BE2C (cell line): ENCODE measurements at regions not wholly inside any gene's neighbourhood (a gene's known extent, or its start where the extent isn't known, plus 50 kb on each side); places are given as distances from the start of the nearest gene placed in this dataset.

Experiments used
- DNase-seq: peaks from one replicate; pipeline ENCODE4 v3.0.0-alpha.2; 2020
- H3K27me3 ChIP-seq: fragments of 250-450 bp; sonication (Bioruptor Pico); 2 replicates; pipeline ENCODE4 v1.5.1; 2020; ENCODE audit warnings: mild to moderate bottlenecking
- H3K36me3 ChIP-seq: fragments of 250-450 bp; sonication (Bioruptor Pico); 2 replicates; pipeline ENCODE4 v1.5.1; 2020; ENCODE audit warnings: mild to moderate bottlenecking
- H3K4me1 ChIP-seq: fragments of 250-450 bp; sonication (Bioruptor Pico); 2 replicates; pipeline ENCODE4 v1.5.1; 2020
- H3K4me3 ChIP-seq: 2 replicates; pipeline ENCODE4 v1.5.1; 2011; ENCODE audit warnings: low read depth, low read length
- H3K9me3 ChIP-seq: fragments of 250-450 bp; sonication (Bioruptor Pico); 2 replicates; pipeline ENCODE4 v1.5.1; 2020
- TF ChIP-seq, protein P1 (sequence below): IDR thresholded peaks from 2 replicates; pipeline ENCODE4 v1.5.1; 2012; ENCODE audit warnings: mild to moderate bottlenecking, low read depth, low read length

DNA sequence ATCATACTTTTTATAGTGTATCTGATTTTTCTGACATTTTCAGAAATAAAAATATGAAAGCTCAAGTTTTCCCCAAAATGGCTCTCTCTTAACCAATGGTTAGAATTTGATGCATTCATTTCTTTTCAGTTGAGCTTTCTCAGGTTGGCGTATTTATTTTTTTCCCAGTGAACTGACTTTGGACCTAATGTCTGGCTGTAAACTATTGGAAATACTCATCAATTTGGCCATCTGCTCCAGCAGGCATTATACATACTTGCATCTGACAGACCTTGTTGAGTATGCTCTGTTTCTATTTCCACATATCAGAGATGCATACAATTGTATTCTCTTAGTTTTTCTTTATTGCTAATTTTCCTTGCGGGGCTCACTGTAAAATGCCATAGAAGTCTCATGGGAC, 1374.8 kb upstream of the MAP3K7 start:
- DNase-seq = no peak
- peaks cover 2% of the 10 kb centered on the region; the same call in 1 of the 2 replicates for H3K9me3 ChIP-seq
- TF ChIP-seq, protein P1, sequence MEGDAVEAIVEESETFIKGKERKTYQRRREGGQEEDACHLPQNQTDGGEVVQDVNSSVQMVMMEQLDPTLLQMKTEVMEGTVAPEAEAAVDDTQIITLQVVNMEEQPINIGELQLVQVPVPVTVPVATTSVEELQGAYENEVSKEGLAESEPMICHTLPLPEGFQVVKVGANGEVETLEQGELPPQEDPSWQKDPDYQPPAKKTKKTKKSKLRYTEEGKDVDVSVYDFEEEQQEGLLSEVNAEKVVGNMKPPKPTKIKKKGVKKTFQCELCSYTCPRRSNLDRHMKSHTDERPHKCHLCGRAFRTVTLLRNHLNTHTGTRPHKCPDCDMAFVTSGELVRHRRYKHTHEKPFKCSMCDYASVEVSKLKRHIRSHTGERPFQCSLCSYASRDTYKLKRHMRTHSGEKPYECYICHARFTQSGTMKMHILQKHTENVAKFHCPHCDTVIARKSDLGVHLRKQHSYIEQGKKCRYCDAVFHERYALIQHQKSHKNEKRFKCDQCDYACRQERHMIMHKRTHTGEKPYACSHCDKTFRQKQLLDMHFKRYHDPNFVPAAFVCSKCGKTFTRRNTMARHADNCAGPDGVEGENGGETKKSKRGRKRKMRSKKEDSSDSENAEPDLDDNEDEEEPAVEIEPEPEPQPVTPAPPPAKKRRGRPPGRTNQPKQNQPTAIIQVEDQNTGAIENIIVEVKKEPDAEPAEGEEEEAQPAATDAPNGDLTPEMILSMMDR = no peak

DNA sequence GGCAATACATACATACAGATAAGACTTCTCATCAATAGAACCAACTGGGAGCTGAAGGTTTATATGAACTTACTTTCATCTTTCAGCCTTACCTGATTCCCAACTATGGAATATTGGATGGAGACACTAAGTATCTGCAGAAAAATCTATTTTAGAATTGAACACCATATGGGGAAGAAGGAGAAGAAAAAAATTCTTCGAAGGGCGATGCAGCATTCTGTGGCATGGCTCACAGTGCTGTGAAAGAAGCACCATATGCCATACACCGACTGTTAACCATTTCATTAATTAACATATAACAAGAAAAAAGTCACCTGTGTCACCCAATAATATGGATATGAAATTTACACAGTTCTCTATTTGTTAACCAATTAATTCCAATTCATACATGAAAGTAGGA, 1374.4 kb upstream of the MAP3K7 start:
- no peak overlapping the region for H3K4me3 ChIP-seq

More for the DNA sequence above, 1374.8 kb upstream of the MAP3K7 start:
- Histone ChIP-seq H3K36me3 (no peaks in the 10 kb centered on the region), H3K27me3 (no peaks in the 10 kb centered on the region), H3K4me3 (no peak overlapping the region), H3K4me1 (peaks cover 5% of the 10 kb centered on the region)

GRCh38 chr6:91941838-91942237, 1355.0 kb upstream of the MAP3K7 start:
- no peaks in the 10 kb centered on the region for H3K4me1 ChIP-seq

More for the DNA sequence above, 1374.4 kb upstream of the MAP3K7 start:
- DNase-seq = no peak
- TF ChIP-seq, protein P1 = no peak
- no peaks in the 10 kb centered on the region for H3K27me3 ChIP-seq
- H3K9me3 ChIP-seq = no peaks in the 10 kb centered on the region
- H3K36me3 ChIP-seq = no peaks in the 10 kb centered on the region
- H3K4me1 ChIP-seq = peaks cover 5% of the 10 kb centered on the region

DNA sequence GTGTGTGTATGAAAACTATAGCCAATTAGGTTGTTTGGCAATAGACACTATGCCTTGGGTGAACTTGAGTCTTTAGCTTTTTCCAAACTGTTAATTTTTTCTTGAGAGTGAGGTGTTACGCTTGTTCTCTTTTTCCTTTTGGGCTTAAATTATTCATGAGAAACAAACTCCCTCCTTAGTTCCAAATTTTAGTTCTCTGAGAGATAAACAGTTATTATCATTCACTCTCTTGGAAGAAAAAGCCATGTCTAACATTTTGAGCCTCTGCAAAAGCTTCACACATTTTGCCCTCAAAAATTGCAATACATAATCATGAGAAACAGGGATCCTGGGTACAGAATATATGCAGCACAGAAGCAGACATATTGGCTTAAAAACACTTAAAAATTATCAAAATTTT, 1353.9 kb upstream of the MAP3K7 start:
- TF ChIP-seq, protein P1 = no peak
- no peak for DNase-seq
- Histone ChIP-seq H3K36me3 (no peaks in the 10 kb centered on the region), H3K4me1 (no peaks in the 10 kb centered on the region), H3K4me3 (no peak overlapping the region), H3K9me3 (no peaks in the 10 kb centered on the region), H3K27me3 (no peaks in the 10 kb centered on the region)

More at GRCh38 chr6:91941838-91942237, 1355.0 kb upstream of the MAP3K7 start:
- TF ChIP-seq, protein P1 = no peak
- no peak overlapping the region for H3K4me3 ChIP-seq
- no peaks in the 10 kb centered on the region for H3K9me3 ChIP-seq
- H3K27me3 ChIP-seq = no peaks in the 10 kb centered on the region
- no peaks in the 10 kb centered on the region for H3K36me3 ChIP-seq
- DNase-seq = no peak

DNA sequence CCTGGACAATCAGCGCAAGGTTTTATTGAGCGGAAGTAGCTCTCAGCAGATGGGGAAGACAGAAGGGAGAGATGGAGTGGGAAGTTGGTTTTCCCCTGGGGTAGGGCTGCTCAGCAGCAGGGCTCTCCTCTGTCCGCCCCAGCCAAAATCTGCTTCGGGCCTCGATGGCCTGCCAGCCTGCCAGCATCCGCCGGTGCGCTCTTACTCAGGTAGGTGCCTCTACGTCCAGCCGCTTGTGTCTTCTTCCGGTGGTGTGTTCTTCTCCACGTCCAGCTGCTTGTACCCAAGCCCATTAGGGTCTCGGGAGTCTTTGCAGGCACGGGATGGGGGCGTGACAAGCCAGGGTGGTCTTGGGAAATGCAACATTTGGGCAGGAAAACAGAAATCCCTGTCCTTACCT, 1340.0 kb upstream of the MAP3K7 start:
- Histone ChIP-seq H3K4me1 (no peaks in the 10 kb centered on the region), H3K9me3 (no peaks in the 10 kb centered on the region), H3K36me3 (no peaks in the 10 kb centered on the region), H3K27me3 (no peaks in the 10 kb centered on the region), H3K4me3 (no peak overlapping the region)
- TF ChIP-seq, protein P1 = no peak
- no peak for DNase-seq

DNA sequence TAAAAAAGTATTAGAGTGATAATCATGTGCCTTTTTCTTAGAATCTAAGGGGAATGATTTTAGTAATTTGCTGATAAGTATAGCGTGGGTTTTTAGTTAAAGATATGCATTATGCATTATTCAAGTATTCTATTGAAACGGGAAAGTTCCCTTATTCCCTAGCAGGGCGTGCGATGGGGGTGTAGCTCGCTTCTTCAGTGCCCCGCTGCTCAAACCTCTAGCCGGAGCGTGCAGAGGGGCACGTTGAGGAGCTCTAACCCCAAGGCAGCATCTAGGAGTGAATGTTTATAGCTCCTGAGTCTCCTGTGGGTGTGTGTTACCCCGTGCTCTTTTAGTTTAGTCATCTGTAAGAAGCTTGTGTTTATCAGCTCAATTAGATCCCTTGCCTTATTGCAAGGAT, 1339.5 kb upstream of the MAP3K7 start:
- DNase-seq = no peak

More for the DNA sequence above, 1339.5 kb upstream of the MAP3K7 start:
- Histone ChIP-seq H3K4me1 (no peaks in the 10 kb centered on the region), H3K27me3 (no peaks in the 10 kb centered on the region), H3K9me3 (no peaks in the 10 kb centered on the region), H3K36me3 (no peaks in the 10 kb centered on the region), H3K4me3 (no peak overlapping the region)
- TF ChIP-seq, protein P1 = no peak
